SK-N-MC (cell line): ENCODE measurements at regions not wholly inside any gene's neighbourhood (a gene's known extent, or its start where the extent isn't known, plus 50 kb on each side); places are given as distances from the start of the nearest gene placed in this dataset.

Experiments used
- EZH2 ChIP-seq: fragments of 200-600 bp; sonication (generic); IDR thresholded peaks from one replicate; pipeline ENCODE4 v1.6.1; 2017; ENCODE audit warnings: antibody characterized with exemption
- POLR2AphosphoS5 ChIP-seq: IDR thresholded peaks from 2 replicates; pipeline ENCODE4 v1.6.1; 2012; ENCODE audit warnings: mild to moderate bottlenecking, low read depth, low read length, borderline replicate concordance

GRCh38 chr10:37733822-37734221 is 123.6 kb downstream of the ZNF248 start:
- TF ChIP-seq EZH2, result no peak
- no peak for TF ChIP-seq POLR2AphosphoS5
